ENCODE measurements at regions not wholly inside any gene's neighbourhood (a gene's known extent, or its start where the extent isn't known, plus 50 kb on each side); places are given as distances from the start of the nearest gene placed in this dataset.
"Not testable (repeated sequence)": the region's sequence is repeated elsewhere in the genome, so short reads cannot be mapped to it uniquely, and the experiment has no call there.

DNA sequence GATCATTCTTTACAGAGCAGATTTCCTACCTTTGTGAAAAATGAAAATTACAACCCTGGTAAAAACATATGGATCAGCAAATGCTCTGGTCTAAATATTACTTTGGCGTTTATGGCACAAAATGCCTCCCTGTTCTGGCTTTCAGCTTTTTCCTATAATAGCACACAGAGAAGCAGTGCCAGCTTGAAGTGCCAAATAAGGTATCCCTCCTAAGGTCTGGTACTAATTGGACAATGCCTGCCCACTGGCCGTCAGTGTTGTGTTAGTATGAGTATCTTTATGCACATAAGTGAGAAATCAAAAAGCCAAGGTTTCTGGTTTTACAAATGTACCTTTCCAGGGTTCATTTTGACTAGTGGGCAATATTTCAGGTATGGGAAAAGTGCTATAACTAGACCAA, 1293.7 kb upstream of the FAM98A start:
- no peak for DNase-seq

- no peak for DNase-seq
Measured at GRCh38 chr2:34892256-34892655, 1293.2 kb upstream of the FAM98A start.

GRCh38 chr2:34875091-34875745, 1276.1 kb upstream of the FAM98A start:
- DNase-seq: no peak

- no peak for DNase-seq
Measured at GRCh38 chr2:34853646-34854045, 1254.5 kb upstream of the FAM98A start.

GRCh38 chr2:34851804-34852203, 1252.7 kb upstream of the FAM98A start:
- no peak for DNase-seq

- no peak for DNase-seq
Measured at GRCh38 chr2:34849827-34850226, 1250.7 kb upstream of the FAM98A start.

DNA sequence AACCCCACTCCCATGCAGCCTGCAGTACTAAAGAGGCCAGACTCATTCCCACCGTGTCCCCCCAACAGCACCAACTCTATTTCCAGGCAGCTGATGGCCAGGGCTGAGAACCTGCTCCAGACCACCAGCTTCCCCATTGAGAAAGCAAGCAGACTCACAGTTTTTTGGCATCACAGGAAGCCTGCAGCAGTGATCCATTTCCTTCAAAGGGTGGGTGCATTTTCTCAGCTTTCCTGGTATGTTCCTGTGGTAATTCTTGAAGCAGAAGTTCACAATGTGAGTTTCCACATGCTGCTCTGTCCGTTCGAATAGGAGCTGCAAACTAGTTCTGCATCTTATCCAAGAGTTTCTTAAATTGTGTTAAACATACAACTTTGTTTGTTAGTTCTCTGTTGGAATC, 1249.6 kb upstream of the FAM98A start:
- DNase-seq: no peak

DNA sequence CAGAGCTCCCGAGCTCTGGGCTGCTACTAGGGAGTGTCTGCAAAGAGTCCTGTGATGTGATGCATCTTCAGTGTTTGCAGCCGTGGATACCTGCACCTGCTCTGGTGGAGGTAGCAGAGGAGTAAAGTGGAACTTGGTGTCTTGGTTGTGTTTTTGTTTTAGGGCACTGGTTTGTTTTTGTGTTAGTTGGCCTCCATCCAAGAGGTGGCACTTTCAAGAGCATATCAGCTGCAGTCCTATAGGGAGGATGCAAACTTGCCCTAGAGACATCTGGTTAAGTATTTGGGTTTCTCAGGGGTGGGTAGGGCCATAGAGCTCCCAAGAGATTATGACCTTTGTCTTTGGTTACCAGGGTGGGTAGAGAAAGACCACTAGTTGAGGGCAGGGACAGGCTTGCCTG, 1249.0 kb upstream of the FAM98A start:
- DNase-seq: no peak

DNA sequence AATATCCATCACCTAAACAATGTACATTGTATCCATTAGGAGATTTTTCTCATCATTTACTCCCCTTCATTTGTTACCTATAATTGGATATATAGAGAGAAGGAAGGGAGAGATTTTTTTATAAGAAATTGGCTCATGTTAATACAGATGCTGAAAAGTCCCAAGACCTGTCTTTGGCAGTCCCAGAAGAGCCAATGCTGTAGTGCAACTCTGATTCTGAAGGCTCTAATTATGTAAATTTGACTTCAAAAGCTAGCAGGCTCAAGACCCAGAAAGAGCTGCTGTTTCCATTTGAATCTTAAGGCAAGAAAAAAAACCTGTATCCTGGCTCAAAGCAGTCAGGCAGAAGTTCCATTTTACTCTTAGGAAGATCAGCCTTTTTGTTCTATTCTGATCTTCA, 1245.5 kb upstream of the FAM98A start:
- no peak for DNase-seq

DNA sequence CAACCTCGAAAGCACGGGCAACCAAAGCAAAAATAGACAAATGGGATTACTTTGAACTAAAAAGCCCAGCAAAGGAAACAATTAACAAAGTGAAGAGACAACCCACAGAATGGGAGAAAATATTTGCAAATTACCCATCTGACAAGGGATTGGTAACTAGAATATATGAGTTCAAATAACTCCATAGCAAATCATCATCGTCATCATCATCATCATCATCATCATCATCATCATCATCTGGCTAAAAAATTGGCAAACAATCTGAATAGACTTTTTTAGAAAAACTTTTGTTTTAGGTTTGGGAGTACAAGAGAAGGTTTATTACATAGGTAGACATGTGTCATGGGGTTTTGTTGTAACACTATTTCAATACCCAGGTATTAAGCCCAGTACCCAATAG, 1239.3 kb upstream of the FAM98A start:
- DNase-seq: no peak

DNA sequence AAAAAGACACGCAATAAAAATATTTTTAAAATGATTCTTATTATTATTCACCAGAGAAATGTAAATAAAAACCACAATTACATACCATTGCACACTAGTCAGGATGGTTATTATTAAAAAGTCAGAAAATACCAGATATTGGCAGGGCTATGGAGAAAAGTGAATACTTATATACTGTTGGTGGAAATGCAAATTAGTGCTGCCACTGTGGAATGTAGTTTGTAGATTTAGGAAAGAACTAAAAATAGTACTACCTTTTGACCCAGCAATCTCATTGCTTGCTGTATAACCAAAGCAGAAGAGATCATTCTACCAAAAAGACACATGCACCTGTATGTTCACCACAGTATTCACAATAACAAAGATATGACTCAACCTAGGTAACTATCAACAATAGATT, 1237.3 kb upstream of the FAM98A start:
- DNase-seq: no peak

DNA sequence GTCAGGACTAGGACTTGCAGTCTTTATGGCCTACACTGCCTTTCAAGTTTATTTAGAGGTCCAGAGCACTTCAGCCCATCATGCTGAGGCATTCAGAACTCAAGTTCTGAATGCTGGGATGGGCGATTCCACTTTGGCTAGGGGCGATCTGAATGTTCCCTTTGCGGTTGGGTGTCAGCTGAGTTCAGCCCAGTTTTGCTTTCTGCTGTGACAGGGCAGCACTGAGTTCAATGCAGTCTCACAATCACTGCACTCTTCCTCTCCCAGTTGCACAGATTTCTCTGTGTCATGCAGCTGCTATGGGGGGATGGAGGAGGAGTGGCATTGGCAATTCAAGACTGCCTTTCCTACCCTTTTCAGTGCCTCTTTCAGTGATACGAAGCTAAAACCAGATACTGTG, 1232.0 kb upstream of the FAM98A start:
- no peak for DNase-seq

DNA sequence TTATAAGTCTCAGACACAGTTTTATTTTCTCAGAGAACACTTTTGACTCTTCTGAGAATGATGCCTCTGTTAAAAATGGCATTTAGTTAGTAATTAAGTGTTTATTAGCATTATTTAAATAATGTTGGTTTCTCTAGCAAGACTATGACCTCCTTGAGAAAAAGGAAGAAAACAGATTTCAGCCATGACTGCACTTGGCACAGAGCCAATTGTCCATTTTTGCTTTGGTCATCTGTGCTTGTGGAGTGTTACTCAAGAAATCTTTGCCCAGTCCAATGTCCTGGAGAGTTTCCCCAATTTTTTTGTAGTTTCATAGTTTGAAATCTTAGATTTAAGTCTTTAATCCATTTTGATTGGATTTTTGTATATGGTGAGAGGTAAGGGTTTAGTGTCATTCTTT, 1229.4 kb upstream of the FAM98A start:
- DNase-seq: no peak

- DNase-seq: no peak
Measured at GRCh38 chr2:34827398-34827797, 1228.3 kb upstream of the FAM98A start.

DNA sequence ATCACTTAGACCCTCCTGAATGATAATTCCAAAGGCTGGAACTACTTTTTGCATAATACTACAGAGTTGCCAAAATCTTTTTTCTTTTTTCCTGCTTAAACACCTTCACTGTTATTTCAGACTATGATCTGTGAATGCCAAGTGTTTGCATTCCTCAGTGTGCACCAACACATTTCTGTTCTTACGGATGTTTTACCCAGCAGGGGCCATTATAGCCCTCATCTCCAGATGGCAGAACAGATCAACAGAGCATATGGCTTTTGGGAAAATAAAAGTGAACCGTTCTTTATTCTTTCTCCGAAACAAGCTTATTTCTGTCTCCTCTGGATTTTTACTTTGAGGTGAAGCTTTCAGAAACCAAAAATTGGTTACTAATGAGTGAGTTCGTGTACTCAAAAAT, 1226.6 kb upstream of the FAM98A start:
- DNase-seq: no peak

GRCh38 chr2:34822616-34823015, 1223.5 kb upstream of the FAM98A start:
- DNase-seq: no peak

- DNase-seq: no peak
Measured at GRCh38 chr2:34815052-34815741, 1216.1 kb upstream of the FAM98A start.

DNA sequence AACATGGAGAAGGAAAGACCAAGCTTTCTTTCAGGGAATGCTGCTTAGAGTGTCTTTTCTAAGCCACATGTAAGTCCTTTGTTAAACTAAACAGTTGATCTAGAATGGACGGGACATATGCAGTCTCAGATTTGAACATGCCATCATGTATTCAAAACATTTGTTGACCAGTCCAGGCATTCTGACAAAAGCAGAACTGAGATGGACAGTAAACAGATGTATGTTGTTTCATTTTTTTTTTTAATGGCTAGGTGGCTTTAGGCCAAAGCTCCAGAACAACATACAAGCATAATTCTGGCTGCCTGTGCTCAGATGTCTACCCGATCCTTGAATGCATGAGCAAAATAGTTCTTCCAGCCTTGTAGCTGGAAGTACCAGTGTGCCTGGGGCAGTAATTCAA, 1211.4 kb upstream of the FAM98A start:
- DNase-seq: no peak

DNA sequence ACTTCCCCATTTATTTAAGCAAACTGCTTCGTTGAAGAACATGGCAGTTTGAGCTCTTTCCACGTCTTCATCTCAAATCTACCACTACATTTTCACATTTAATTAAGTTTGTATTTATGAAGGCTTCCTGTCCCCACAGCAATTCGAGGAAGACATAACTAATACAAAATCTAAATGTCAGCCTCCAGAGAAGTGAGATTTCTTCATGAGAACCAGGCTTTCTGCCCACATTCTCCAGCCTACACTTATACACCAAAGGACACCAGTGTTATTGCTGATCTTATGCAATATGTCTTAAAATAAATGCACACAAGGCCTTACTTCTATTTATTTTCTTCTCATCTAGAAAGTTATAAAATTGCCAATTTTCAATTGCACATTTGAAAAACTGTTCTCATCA, 1209.3 kb upstream of the FAM98A start:
- no peak for DNase-seq

- DNase-seq: no peak
Measured at GRCh38 chr2:34806891-34807290, 1207.8 kb upstream of the FAM98A start.

DNA sequence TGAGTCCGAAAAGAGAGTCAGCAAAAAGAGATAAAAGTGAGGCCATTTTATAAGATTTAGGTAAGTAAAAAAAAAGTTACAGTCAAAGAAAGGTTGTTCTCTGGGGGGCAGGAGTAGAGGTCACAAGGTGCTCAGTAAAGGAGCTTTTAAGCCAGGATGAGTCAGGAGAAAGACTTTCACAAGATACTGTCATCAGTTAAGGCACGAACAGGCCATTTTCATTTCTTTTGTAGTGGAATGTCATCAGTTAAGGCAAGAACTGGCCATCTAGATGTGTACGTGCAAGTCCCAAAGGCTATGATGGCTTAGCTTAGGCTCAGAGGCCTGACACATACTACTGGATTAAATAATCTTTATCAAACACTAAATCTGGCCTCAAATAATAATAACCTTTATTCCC, 1207.3 kb upstream of the FAM98A start:
- no peak for DNase-seq

- no peak for DNase-seq
Measured at GRCh38 chr2:34799556-34799955, 1200.5 kb upstream of the FAM98A start.

DNA sequence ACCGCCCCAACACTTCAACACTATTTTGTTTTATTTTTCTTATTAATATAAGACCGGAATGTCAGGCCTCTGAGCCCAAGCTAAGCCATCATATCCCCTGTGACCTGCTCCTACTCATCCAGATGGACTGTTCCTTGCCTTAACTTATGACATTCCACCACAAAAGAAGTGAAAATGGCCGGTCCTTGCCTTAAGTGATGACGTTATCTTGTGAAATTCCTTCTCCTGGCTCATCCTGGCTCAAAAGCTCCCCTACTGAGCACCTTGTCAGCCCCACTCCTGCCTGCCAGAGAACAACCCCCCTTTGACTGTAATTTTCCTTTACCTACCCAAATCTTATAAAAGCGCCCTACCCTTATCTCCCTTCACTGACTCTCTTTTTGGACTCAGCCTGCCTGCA, 1196.5 kb upstream of the FAM98A start:
- DNase-seq: not testable (repeated sequence)

DNA sequence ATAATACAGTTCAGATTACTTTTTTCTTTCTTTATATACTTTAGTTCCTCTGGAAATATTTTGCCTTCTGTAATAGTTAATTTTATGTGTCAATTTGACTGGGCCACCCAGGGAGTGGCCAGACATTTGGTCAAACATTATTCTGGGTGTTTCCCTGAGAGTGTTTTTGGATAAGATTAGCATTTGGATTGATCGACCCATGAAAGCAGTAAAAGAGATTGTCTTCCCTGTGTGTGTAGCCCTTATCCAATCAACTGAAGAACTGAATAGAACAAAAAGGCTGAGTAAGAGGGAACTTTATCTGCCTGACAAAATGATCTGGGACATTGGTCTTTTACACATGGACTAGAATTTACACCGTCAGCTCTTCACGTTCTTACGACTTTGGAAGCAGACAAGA, 1190.1 kb upstream of the FAM98A start:
- no peak for DNase-seq

GRCh38 chr2:34787341-34787740, 1188.2 kb upstream of the FAM98A start:
- no peak for DNase-seq

All from NCI-H510A (cell line).